Activated CD4-positive, alpha-beta T cell treated with anti-CD3 and anti-CD28 coated beads for 24 hours (primary cell): ENCODE measurements at regions not wholly inside any gene's neighbourhood (a gene's known extent, or its start where the extent isn't known, plus 50 kb on each side); places are given as distances from the start of the nearest gene placed in this dataset.
A peak's percentile ranks its signal among the peaks of the same experiment; 100 is the strongest.

ENCODE experiments used
- DNase-seq, 2 donors: peaks; one replicate each; pipeline ENCODE4 v3.0.0-alpha.2; 2020; ENCODE audit warnings: low read depth in 2 of 2

DNA sequence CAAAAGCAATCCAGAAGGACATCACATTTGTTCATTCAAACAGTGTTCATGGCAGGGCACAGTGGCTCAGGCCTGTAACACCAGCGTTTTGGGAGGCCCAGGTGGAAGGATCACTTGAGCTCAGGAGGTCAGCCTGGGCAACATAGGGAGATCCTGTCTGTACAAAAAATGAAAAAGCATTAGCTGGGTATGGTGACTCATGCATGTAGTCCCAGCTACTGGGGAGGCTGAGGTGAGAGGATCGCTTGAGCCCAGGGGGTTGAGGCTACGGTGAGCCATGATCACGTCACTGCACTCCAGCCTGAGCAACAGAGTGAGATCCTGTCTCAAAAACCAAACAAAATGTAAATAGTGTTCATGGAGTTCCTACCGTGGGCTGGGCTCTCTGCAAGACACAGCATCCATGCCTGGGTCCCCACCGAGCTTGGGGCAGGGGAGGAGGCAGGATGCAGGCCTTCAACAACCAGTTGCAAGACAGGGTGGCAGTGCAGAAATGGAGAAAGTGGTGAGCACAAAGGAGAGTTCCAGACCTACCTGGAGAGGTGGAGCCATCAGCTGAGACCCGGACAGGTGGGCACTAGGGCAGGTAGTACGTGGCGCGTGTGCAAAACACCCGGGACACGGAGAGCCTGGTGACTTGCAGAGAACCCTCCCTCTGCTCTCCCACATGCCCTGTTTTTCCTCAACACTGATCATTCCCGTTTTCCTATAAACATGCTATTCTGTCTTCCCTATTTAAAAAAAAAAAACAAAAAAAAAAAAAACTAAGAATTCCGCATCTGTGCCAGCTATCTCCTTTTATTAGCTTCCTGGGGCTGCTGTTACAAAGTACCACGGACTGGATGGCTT is 138.9 kb downstream of the TOMM20 start:
- DNase-seq: no peak

GRCh38 chr1:234989019-234989418 is 139.6 kb downstream of the TOMM20 start:
- no peak for DNase-seq

- no peak for DNase-seq
These were observed 140.1 kb downstream of the TOMM20 start for GRCh38 chr1:234988536-234988935.

DNA sequence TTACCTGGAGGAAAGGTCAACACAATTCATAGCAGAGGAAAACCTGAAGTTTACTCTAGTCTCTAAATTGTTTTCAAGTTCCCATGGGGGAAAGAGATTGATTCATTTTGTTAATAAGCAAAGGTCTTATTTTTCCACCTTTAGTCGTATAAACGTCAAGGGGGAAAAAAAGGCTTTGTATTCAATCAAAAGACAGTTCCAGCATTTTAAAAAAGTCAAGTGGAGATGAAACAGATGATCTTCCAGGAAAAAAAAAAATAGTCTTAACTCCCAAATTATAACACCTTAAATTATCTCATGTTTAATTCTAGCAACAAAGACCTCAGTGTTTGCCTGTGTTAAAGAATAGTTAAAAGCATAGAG is 140.5 kb downstream of the TOMM20 start:
- no peak for DNase-seq

DNA sequence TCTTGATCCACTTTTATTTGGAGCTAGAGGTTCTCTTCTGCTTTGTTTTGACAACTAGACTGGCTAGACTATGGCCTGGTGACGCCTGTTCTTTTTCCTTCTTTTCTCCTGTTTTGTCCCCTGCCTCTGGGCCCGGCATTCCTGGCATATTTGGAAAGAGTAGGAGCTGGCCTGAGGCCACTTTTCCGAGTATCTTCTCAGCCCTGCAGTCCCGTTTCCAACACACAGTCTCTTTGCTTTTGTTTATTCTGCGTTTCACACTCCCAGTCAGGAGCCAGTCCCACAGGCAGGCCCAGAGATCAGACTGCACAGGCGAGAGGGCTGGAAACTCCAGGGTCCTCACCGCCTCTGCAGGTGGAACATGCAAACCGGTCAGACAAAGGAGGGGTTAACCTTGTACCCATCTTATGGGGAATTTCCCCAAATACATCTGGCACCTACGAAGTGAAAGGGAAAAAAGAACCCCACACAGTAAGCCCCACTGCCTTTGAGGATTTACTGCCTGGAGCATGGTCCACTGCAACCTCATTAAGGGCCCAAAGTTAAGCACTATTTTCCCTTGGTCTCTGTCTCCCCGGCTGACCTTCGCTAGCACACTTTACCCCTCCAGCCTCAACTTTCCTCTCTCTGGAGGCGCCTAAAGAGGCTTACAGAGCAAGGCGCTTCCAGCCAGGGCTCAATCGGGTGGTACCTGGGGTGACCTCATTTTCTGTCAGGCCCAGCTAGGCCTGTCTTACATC is 141.1 kb downstream of the TOMM20 start:
- no peak for DNase-seq

- no peak for DNase-seq
These were observed 141.8 kb downstream of the TOMM20 start for GRCh38 chr1:234986750-234987414.

- no peak for DNase-seq
These were observed 142.9 kb downstream of the TOMM20 start for GRCh38 chr1:234985516-234986294.

- no peak for DNase-seq
These were observed 143.6 kb downstream of the TOMM20 start for GRCh38 chr1:234985007-234985370.

GRCh38 chr1:234983564-234984238 is 144.9 kb downstream of the TOMM20 start:
- DNase-seq: no peak

DNA sequence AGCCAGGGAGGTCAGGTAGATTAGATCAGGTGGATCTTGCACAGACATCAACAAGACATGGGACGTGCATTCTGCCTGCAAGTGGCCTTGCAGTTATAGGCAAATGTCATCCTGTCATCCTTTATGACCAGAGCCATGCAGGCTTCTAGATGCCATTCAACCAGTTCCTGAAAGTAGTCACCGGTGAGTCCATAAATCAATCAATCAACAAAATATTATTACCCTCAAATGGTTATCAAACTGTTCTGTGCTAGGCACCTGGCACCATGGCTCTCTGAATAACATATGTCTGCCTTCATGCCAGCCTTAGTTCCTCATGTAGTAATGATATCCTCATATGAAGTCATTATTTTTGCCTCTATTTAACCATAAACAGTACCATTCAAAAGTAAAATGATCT is 146.9 kb downstream of the TOMM20 start:
- DNase-seq: no peak

DNA sequence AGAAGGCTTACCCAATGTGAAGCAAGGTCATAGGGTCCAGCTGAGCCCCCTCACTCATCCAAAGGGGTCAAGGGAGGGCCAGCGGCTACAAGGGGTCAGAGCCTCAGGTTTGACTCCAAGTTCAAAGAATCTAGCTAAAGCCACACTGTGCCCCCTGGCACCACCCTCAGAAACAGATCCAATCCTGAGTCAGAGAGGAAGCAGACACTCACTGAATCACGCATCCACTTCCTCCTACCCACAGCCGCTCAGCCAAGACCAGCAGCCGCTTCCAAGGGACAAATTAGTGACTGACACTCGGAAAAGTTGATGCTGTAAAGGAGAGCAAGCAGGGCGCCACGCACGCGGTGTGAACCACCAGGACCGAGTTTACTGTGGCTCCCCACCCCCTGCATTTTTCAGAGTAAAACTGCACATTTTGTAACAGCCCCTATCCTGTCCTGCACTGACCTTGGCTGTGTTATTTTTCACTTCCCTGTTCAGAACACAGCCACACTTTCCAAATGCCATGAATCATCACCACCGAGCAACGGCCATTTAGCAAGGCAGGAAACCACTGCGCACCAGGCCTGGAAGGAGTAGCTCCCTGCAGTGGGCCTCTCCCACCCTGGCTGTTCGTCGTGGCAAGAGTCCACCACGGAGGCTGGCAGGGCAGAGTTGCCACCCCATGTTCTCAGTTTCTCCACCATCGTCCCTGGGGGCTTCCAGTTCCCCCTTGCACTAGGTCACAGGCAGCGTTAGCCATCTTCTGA is 147.8 kb downstream of the TOMM20 start:
- peak; percentile 53 to 72 for DNase-seq

DNA sequence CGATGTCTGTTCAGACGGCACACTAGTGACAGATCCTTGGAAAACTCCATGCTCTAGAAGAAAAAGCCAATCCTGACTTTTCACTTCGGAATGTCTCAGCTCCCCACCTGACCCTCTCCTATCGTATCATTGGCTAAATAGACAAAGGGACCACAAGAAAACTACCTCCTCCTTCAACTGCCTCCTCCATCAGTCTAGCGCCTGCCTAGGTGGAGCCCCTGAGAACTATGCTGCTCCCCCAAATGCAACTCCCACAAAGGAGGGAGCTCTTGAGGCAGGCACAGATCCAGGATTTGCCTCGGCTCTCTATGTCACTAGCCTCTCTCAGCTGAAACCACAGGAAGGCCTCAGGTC is 148.4 kb downstream of the TOMM20 start:
- no peak for DNase-seq

DNA sequence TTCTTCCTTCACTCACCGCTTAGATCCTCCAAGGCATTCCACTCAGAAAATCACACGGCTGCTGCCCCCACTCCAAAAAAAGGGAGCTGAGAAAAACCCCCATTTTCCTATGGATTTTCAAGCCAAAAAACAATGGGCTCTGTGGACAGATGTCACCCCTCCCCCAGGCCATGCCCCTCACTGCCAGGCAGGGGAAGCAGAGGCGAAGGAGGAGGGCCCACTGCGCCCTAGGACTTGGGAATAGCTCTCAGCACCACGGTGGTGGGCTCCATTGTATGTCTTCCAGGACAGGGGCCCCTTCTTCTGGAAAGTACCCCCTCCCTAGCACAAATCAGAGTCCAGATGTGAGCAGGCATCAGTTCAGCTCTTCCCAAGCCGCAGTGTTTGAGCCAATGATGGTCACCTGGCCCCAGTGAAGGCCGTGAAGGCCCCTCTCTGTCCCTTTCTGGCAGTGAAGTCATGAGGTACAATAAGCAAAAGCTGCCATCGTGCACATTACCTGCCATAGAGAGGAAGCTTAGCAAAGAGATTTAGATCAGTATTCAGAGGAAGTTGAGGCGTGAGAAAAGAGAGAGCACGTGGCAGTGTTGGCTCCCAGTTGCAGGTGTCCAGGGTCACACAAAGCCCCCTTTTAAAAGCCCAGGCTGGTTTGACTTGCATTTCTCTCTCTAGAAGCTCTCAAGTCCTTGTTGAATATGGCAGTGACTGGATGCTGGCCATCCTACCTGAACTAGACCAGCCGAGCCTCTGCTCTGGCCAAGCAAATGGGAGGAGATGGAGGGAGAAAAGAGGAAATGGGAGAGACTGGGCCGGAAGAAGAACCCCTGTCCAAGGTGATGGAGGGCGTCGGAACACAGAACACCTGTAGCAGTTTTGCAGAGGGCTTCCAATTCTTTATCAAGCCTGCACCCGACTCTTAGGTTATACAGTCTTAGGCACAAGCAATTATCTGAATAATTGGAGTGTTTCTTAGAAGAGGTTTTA is 149.0 kb downstream of the TOMM20 start:
- no peak for DNase-seq

DNA sequence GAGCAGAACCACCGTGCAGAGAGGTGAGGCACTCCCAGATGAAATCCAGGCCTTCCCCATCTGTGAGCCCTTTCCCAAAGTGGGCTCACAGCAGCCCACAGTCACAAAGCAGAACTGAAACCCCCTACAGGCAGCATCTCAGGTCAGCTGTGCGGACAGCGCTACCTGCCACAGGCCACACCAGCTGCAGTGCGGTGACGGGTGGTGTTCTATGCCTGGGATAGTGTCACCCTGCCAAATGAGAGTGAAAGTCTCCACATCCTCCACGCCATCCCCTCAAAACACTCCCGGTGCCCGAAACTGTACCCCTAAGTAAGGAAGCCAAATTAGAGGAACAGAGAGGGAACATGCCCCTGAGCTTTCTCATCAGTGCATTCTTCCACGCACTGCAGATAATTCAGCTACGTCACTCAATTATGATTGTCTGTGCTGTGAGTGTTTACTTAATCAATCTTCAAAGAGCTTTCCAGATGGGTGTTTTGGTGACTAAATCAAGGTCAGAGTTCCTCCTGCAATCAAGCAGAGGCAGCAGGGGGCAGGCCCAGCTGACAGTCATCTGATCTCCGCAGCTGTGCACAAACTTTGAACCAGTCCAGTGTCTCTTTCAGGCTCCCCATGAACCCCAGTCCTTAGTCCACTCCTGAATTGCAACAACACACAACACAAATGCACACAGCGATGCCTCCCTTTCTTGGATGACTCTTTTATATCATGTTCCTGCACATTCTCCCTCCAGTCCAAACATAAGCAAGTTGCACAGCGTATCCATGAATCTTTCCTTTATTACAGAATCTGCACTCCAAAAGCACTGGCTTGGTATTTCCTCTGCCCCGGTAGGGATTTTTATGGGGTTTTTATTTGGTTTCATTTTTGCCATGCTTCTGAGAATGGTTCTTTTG is 150.0 kb downstream of the TOMM20 start:
- no peak for DNase-seq

- no peak for DNase-seq
These were observed 150.7 kb downstream of the TOMM20 start for GRCh38 chr1:234977875-234978396.

DNA sequence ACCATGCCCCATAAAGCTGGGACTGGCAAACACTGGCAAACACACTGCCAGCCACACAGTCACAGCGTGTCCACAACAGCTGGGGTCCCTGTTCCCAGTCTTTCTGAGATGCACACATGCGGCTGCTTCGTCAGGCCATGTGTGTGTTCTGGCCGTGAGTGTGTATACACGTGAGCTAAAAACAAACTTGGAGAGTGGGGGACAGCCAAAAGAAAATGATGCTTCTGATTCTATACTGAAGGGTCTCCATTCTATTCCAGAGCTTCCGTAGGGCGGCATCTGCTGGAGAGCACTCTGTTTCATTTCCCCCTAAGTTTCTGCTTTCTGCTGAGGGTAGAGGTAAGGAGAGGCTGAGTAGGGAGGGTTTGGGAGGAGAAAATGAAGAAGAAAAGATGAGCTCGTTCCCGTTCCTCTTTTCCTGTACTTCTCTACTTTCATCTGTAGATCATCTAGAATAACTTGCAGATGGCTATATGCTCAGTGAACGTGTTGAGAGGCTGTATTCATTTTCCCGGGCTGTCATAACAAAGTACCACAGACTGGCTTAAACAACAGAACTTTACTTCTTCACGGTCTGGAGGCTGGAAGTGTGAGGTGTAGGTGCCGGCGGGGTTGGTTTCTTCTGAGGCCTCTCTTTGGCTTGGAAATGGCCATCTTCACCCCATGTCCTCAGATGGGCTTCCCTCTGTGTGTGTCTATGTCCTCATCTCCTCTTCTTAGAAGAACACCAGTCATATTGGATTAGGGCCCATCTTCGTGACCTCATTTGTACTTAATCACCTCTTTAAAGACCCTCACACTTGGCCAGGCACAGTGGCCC is 151.6 kb downstream of the TOMM20 start:
- no peak for DNase-seq
